ENCODE measurements at regions not wholly inside any gene's neighbourhood (a gene's known extent, or its start where the extent isn't known, plus 50 kb on each side); places are given as distances from the start of the nearest gene placed in this dataset.

GRCh38 chr4:170278460-170278859 lies 188.7 kb upstream of the AADAT start:
- Mint-ChIP-seq H3K4me1 (no peaks in the 10 kb centered on the region), H3K27ac (no peak overlapping the region), H3K4me3 (no peak overlapping the region), H3K27me3 (ENCODE audit: insufficient read depth) (no peaks in the 10 kb centered on the region), H3K9me3 (peaks cover 43% of the 10 kb centered on the region), H3K36me3 (ENCODE audit: low read depth) (peaks cover 33% of the 10 kb centered on the region)
- no peak overlapping the region for H3K9ac ChIP-seq (ENCODE audit: extremely low read depth, low read length, poor library complexity, severe bottlenecking)
- H3K4me3 ChIP-seq (ENCODE audit: low read length) = no peak overlapping the region
- H3K27me3 ChIP-seq (ENCODE audit: control insufficient read depth, insufficient read depth, low read length, poor library complexity, severe bottlenecking) = no peaks in the 10 kb centered on the region
- peaks cover 56% of the 10 kb centered on the region for H3K9me3 ChIP-seq (ENCODE audit: control insufficient read depth, low read length)
- peaks cover 60% of the 10 kb centered on the region for H3K36me3 ChIP-seq (ENCODE audit: control insufficient read depth, insufficient read depth, low read length)
- no peak for DNase-seq
- TF ChIP-seq, protein P1, sequence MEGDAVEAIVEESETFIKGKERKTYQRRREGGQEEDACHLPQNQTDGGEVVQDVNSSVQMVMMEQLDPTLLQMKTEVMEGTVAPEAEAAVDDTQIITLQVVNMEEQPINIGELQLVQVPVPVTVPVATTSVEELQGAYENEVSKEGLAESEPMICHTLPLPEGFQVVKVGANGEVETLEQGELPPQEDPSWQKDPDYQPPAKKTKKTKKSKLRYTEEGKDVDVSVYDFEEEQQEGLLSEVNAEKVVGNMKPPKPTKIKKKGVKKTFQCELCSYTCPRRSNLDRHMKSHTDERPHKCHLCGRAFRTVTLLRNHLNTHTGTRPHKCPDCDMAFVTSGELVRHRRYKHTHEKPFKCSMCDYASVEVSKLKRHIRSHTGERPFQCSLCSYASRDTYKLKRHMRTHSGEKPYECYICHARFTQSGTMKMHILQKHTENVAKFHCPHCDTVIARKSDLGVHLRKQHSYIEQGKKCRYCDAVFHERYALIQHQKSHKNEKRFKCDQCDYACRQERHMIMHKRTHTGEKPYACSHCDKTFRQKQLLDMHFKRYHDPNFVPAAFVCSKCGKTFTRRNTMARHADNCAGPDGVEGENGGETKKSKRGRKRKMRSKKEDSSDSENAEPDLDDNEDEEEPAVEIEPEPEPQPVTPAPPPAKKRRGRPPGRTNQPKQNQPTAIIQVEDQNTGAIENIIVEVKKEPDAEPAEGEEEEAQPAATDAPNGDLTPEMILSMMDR (conservative IDR thresholded peaks at IDR 0.05) = no peak
- no peaks in the 10 kb centered on the region for H3K4me1 ChIP-seq (ENCODE audit: control insufficient read depth, insufficient read depth, low read length)
- no peak overlapping the region for H3K27ac ChIP-seq (ENCODE audit: low read depth, low read length)

DNA sequence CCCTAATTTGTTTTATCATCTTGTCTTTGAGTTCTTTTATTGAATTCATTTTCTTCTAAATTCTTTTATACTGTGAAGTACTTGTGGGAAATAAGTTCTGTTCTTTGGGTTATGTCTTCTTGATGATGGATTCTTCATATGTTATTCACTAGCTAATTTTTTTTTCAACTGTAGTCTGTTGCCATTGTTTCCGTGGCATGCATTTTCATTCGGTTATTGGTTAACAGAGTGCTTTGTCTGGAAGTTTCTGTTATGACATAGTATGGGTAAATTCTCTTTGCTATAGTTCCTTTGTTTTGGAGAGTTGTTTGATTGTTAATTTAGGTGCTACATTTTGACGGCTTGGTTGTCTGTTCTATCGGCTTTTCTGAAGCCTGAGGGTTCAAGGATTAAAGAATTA lies 184.9 kb upstream of the AADAT start:
- DNase-seq = no peak
- Mint-ChIP-seq H3K27me3 (ENCODE audit: insufficient read depth) (no peaks in the 10 kb centered on the region), H3K4me3 (no peak overlapping the region), H3K4me1 (no peaks in the 10 kb centered on the region), H3K9me3 (peaks cover 20% of the 10 kb centered on the region), H3K27ac (no peak overlapping the region), H3K36me3 (ENCODE audit: low read depth) (peaks cover 18% of the 10 kb centered on the region)
- Histone ChIP-seq H3K36me3 (ENCODE audit: control insufficient read depth, insufficient read depth, low read length) (peaks cover 43% of the 10 kb centered on the region), H3K4me1 (ENCODE audit: control insufficient read depth, insufficient read depth, low read length) (no peaks in the 10 kb centered on the region), H3K27ac (ENCODE audit: low read depth, low read length) (no peak overlapping the region), H3K4me3 (ENCODE audit: low read length) (no peak overlapping the region), H3K9me3 (ENCODE audit: control insufficient read depth, low read length) (peaks cover 23% of the 10 kb centered on the region), H3K27me3 (ENCODE audit: control insufficient read depth, insufficient read depth, low read length, poor library complexity, severe bottlenecking) (no peaks in the 10 kb centered on the region), H3K9ac (ENCODE audit: extremely low read depth, low read length, poor library complexity, severe bottlenecking) (no peak overlapping the region)
- TF ChIP-seq, protein P1 (conservative IDR thresholded peaks at IDR 0.05) = no peak
- WGBS, 2 experiments (ENCODE audit: insufficient coverage in 1 of 2, insufficient read length in 1 of 2) = 84% methylated on average over 4 of the region's 4 CpGs; no CpG with 5 or more reads in 1 of the 2 experiments

- TF ChIP-seq, protein P1 (conservative IDR thresholded peaks at IDR 0.05) = no peak
- H3K36me3 ChIP-seq (ENCODE audit: control insufficient read depth, insufficient read depth, low read length) = peaks cover 28% of the 10 kb centered on the region
Observed at GRCh38 chr4:170272959-170273358, 183.2 kb upstream of the AADAT start.

More at GRCh38 chr4:170272959-170273358, 183.2 kb upstream of the AADAT start:
- Histone ChIP-seq H3K4me3 (ENCODE audit: low read length) (no peak overlapping the region), H3K9ac (ENCODE audit: extremely low read depth, low read length, poor library complexity, severe bottlenecking) (no peak overlapping the region), H3K27me3 (ENCODE audit: control insufficient read depth, insufficient read depth, low read length, poor library complexity, severe bottlenecking) (no peaks in the 10 kb centered on the region), H3K9me3 (ENCODE audit: control insufficient read depth, low read length) (peaks cover 16% of the 10 kb centered on the region), H3K27ac (ENCODE audit: low read depth, low read length) (no peak overlapping the region), H3K4me1 (ENCODE audit: control insufficient read depth, insufficient read depth, low read length) (no peaks in the 10 kb centered on the region)
- Mint-ChIP-seq H3K9me3 (peaks cover 22% of the 10 kb centered on the region), H3K36me3 (ENCODE audit: low read depth) (peaks cover 6% of the 10 kb centered on the region), H3K4me1 (no peaks in the 10 kb centered on the region), H3K27me3 (ENCODE audit: insufficient read depth) (no peaks in the 10 kb centered on the region), H3K4me3 (no peak overlapping the region), H3K27ac (no peak overlapping the region)
- no peak for DNase-seq
- 85 to 98% methylated on average over 2 to 3 of the region's 4 CpGs for WGBS, 2 experiments (ENCODE audit: insufficient coverage in 1 of 2, insufficient read length in 1 of 2)
